ENCODE measurements at regions not wholly inside any gene's neighbourhood (a gene's known extent, or its start where the extent isn't known, plus 50 kb on each side); places are given as distances from the start of the nearest gene placed in this dataset.

GRCh38 chr6:145260484-145261175 is 474.7 kb downstream of the EPM2A start:
- TF ChIP-seq CTCF (IDR thresholded peaks at IDR 0.05), result no peak
- TF ChIP-seq POLR2AphosphoS5 (IDR thresholded peaks at IDR 0.05), result no peak
